ENCODE measurements at regions not wholly inside any gene's neighbourhood (a gene's known extent, or its start where the extent isn't known, plus 50 kb on each side); places are given as distances from the start of the nearest gene placed in this dataset.

DNA sequence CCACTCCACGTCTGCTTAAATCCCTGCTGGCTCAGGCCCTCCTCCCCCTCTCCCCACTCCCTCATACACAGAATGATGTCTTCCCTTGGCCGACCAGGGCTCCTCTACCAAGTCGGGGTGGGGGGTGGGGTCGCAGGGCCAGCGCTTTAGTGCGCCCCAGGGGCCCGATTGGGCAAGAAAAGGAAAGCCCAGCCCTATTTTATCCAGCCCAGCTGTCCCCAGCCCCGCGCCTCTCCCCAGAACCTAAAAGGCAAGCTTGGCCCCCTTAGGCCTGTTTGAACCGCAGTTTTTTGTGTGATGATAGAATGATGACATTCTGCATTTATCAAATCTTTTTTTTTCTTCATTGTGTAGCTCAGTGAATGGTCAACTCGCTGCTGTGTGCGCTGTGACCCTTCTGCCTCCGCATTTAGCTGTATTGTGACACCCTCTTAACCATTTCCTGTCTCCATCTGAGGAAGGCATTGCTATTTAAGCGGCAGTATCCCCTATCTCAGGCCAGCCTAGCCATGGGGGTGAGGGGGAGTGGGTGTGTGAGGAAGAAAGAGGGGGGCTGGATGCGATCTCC lies 231.4 kb downstream of the HAUS1 start:
- TF ChIP-seq ZFP3 (CRISPR knock-in tag; IDR thresholded peaks at IDR 0.05) (no peak), ZC3H10 (CRISPR knock-in tag; IDR thresholded peaks at IDR 0.05) (no peak), PATZ1 (CRISPR knock-in tag; IDR thresholded peaks at IDR 0.05; ENCODE audit: borderline replicate concordance) (no peak), ZNF8 (CRISPR knock-in tag; IDR thresholded peaks at IDR 0.05) (no peak), CSDC2 (CRISPR knock-in tag; IDR thresholded peaks at IDR 0.05) (no peak), ISL1 (CRISPR knock-in tag; IDR thresholded peaks at IDR 0.05) (no peak), SNAI2 (CRISPR knock-in tag; IDR thresholded peaks at IDR 0.05) (no peak), OSR1 (CRISPR knock-in tag; IDR thresholded peaks at IDR 0.05) (no peak), TOX (CRISPR knock-in tag; IDR thresholded peaks at IDR 0.05; ENCODE audit: borderline replicate concordance) (no peak), CSRNP3 (CRISPR knock-in tag; IDR thresholded peaks at IDR 0.05) (no peak)
- TF ChIP-seq, protein P1, sequence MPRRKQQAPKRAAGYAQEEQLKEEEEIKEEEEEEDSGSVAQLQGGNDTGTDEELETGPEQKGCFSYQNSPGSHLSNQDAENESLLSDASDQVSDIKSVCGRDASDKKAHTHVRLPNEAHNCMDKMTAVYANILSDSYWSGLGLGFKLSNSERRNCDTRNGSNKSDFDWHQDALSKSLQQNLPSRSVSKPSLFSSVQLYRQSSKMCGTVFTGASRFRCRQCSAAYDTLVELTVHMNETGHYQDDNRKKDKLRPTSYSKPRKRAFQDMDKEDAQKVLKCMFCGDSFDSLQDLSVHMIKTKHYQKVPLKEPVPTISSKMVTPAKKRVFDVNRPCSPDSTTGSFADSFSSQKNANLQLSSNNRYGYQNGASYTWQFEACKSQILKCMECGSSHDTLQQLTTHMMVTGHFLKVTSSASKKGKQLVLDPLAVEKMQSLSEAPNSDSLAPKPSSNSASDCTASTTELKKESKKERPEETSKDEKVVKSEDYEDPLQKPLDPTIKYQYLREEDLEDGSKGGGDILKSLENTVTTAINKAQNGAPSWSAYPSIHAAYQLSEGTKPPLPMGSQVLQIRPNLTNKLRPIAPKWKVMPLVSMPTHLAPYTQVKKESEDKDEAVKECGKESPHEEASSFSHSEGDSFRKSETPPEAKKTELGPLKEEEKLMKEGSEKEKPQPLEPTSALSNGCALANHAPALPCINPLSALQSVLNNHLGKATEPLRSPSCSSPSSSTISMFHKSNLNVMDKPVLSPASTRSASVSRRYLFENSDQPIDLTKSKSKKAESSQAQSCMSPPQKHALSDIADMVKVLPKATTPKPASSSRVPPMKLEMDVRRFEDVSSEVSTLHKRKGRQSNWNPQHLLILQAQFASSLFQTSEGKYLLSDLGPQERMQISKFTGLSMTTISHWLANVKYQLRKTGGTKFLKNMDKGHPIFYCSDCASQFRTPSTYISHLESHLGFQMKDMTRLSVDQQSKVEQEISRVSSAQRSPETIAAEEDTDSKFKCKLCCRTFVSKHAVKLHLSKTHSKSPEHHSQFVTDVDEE (CRISPR knock-in tag; IDR thresholded peaks at IDR 0.05), result no peak
- ATAC-seq, result peak; percentile 8; the same call in 1 of the 3 replicates

DNA sequence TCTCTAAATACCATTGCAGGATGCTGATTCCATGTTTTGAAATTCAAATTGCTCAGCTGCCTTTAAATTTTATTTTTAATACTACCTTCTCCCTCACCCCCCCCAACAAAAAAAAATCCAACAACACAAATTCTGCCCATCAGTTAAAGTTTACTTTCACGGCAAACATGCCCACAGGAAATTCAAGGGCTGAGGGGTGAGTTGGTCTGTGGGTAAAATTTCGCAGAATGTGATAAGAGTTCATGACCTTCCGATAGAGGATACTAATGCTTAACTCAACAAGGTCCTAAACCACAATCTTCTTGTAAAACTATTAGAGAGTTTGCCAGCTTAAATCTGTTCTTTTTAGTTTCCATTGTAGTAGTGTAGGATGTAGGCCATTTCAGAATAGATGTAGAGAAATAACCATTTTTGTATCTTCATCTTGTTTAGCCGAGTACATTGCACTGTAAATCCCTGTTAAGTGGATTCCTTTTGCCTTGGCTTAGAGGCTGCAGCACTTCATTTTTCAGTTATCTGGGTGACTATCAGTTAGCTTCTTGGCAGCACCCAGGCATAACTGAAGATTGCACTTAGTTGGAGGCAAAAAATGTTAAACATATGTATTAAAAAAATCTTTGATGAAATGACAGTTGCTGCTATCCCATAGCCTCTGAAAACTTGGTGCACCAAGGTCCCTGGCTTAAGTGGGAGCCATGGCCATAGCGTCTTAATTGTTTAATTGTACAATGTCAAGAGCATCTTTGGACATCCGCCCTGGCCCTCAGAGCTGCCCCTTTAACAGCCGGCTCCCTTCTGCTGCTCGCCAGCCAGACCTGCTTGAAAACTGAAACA lies 232.3 kb downstream of the HAUS1 start:
- TF ChIP-seq ISL1 (CRISPR knock-in tag; IDR thresholded peaks at IDR 0.05) (peak; percentile 81), CREB5 (CRISPR knock-in tag; IDR thresholded peaks at IDR 0.05; ENCODE audit: low read depth) (no peak), TCF4 (CRISPR knock-in tag; IDR thresholded peaks at IDR 0.05; ENCODE audit: borderline replicate concordance) (0 out of 2 replicates have a peak, but pooled peaks have one; percentile 7)
- ATAC-seq, result peak; percentile 59

GRCh38 chr18:46337271-46337670 lies 233.1 kb downstream of the HAUS1 start:
- TF ChIP-seq, protein P1 (CRISPR knock-in tag; IDR thresholded peaks at IDR 0.05), result no peak
- no peak for TF ChIP-seq ZFP30 (CRISPR knock-in tag; IDR thresholded peaks at IDR 0.05)
- no peak for TF ChIP-seq PATZ1 (CRISPR knock-in tag; IDR thresholded peaks at IDR 0.05; ENCODE audit: borderline replicate concordance)
- no peak for TF ChIP-seq PPARA (CRISPR knock-in tag; IDR thresholded peaks at IDR 0.05; ENCODE audit: borderline replicate concordance)
- TF ChIP-seq SNAI2 (CRISPR knock-in tag; IDR thresholded peaks at IDR 0.05), result no peak
- no peak for TF ChIP-seq ISL1 (CRISPR knock-in tag; IDR thresholded peaks at IDR 0.05)
- ATAC-seq, result no peak

All from SK-N-SH treated with all-trans-retinoic acid at 6 μM for 48 hours (cell line).